ENCODE measurements at regions not wholly inside any gene's neighbourhood (a gene's known extent, or its start where the extent isn't known, plus 50 kb on each side); places are given as distances from the start of the nearest gene placed in this dataset.
"Not testable (repeated sequence)": the region's sequence is repeated elsewhere in the genome, so short reads cannot be mapped to it uniquely, and the experiment has no call there.

GRCh38 chr6:11445146-11445545 lies 92.4 kb upstream of the TMEM170B start:
- TF ChIP-seq CTCF (IDR thresholded peaks at IDR 0.05), result no peak
- no peak overlapping the region for H3K27ac ChIP-seq (ENCODE audit: low read depth in 1 of 2, low read length in 2 of 2)
- WGBS (ENCODE audit: insufficient coverage), result no CpG with 5 or more reads among the region's 2 CpGs
- Mint-ChIP-seq H3K36me3 (no peaks in the 10 kb centered on the region), H3K4me1 (peaks cover 11% of the 10 kb centered on the region), H3K27me3 (ENCODE audit: low read depth in 3 of 3) (peaks cover 0 to 3% (median 3%) of the 10 kb centered on the region in 3 donors), H3K9me3 (peaks cover 0 to 11% (median 4%) of the 10 kb centered on the region in 7 donors), H3K4me3 (no peak overlapping the region), H3K27ac (no peak overlapping the region)
- H3K79me2 ChIP-seq (ENCODE audit: insufficient read depth, low read length), result no peaks in the 10 kb centered on the region
- H3K27me3 ChIP-seq (ENCODE audit: control insufficient read depth in 2 of 2, insufficient read depth in 2 of 2, low read length in 2 of 2), result no peaks in the 10 kb centered on the region
- peaks cover 0 to 3% of the 10 kb centered on the region in 2 donors for H3K4me1 ChIP-seq (ENCODE audit: control insufficient read depth in 1 of 2, insufficient read depth in 2 of 2, low read length in 2 of 2)
- intact Hi-C loops (cut with micrococcal nuclease), result no loop called here
- peaks cover 0 to 3% of the 10 kb centered on the region in 2 donors for H3K9me3 ChIP-seq (replicated peaks in 1 of 2; ENCODE audit: control insufficient read depth in 1 of 2, insufficient read depth in 1 of 2, low read length in 2 of 2)
- no peaks in the 10 kb centered on the region for H3K36me3 ChIP-seq (replicated peaks in 1 of 2; ENCODE audit: control insufficient read depth in 1 of 2, insufficient read depth in 2 of 2, low read length in 2 of 2)
- H2AFZ ChIP-seq (ENCODE audit: insufficient read depth, low read depth, low read length, poor library complexity, severe bottlenecking), result no peak overlapping the region
- no peak overlapping the region for H3K9ac ChIP-seq (ENCODE audit: insufficient read depth, low read length, poor library complexity, severe bottlenecking)
- DNase-seq, result no peak
- no peaks in the 10 kb centered on the region for H4K20me1 ChIP-seq (ENCODE audit: insufficient read depth, low read length)
- H3K4me2 ChIP-seq (replicated peaks; ENCODE audit: extremely low read depth, low read length, poor library complexity, severe bottlenecking), result no peak overlapping the region
- H3K4me3 ChIP-seq (replicated peaks in 1 of 3; ENCODE audit: low read depth in 2 of 3, low read length in 3 of 3), result no peak overlapping the region

- 100% methylated on average over 1 of the region's 1 CpG for WGBS (ENCODE audit: insufficient coverage)
- H3K36me3 ChIP-seq (replicated peaks in 1 of 2; ENCODE audit: control insufficient read depth in 1 of 2, insufficient read depth in 2 of 2, low read length in 2 of 2); H3K4me3 Mint-ChIP-seq; H3K79me2 ChIP-seq (ENCODE audit: insufficient read depth, low read length); H3K9me3 ChIP-seq (replicated peaks in 1 of 2; ENCODE audit: control insufficient read depth in 1 of 2, insufficient read depth in 1 of 2, low read length in 2 of 2); H4K20me1 ChIP-seq (ENCODE audit: insufficient read depth, low read length); H3K9ac ChIP-seq (ENCODE audit: insufficient read depth, low read length, poor library complexity, severe bottlenecking); H3K4me1 ChIP-seq (ENCODE audit: control insufficient read depth in 1 of 2, insufficient read depth in 2 of 2, low read length in 2 of 2); H3K27ac ChIP-seq (ENCODE audit: low read depth in 1 of 2, low read length in 2 of 2); intact Hi-C loops (cut with micrococcal nuclease); DNase-seq; H3K27me3 Mint-ChIP-seq (ENCODE audit: low read depth in 3 of 3); H3K27ac Mint-ChIP-seq; H3K36me3 Mint-ChIP-seq; H3K27me3 ChIP-seq (ENCODE audit: control insufficient read depth in 2 of 2, insufficient read depth in 2 of 2, low read length in 2 of 2); H3K4me3 ChIP-seq (replicated peaks in 1 of 3; ENCODE audit: low read depth in 2 of 3, low read length in 3 of 3); H2AFZ ChIP-seq (ENCODE audit: insufficient read depth, low read depth, low read length, poor library complexity, severe bottlenecking); H3K4me2 ChIP-seq (replicated peaks; ENCODE audit: extremely low read depth, low read length, poor library complexity, severe bottlenecking): not testable (repeated sequence)
- Mint-ChIP-seq H3K9me3 (peaks cover 0 to 10% (median 4%) of the 10 kb centered on the region in 7 donors), H3K4me1 (peaks cover 21% of the 10 kb centered on the region)
These were observed 94.4 kb upstream of the TMEM170B start for GRCh38 chr6:11443125-11443524.
